ENCODE measurements at regions not wholly inside any gene's neighbourhood (a gene's known extent, or its start where the extent isn't known, plus 50 kb on each side); places are given as distances from the start of the nearest gene placed in this dataset.
A peak's percentile ranks its signal among the peaks of the same experiment; 100 is the strongest.

DNA sequence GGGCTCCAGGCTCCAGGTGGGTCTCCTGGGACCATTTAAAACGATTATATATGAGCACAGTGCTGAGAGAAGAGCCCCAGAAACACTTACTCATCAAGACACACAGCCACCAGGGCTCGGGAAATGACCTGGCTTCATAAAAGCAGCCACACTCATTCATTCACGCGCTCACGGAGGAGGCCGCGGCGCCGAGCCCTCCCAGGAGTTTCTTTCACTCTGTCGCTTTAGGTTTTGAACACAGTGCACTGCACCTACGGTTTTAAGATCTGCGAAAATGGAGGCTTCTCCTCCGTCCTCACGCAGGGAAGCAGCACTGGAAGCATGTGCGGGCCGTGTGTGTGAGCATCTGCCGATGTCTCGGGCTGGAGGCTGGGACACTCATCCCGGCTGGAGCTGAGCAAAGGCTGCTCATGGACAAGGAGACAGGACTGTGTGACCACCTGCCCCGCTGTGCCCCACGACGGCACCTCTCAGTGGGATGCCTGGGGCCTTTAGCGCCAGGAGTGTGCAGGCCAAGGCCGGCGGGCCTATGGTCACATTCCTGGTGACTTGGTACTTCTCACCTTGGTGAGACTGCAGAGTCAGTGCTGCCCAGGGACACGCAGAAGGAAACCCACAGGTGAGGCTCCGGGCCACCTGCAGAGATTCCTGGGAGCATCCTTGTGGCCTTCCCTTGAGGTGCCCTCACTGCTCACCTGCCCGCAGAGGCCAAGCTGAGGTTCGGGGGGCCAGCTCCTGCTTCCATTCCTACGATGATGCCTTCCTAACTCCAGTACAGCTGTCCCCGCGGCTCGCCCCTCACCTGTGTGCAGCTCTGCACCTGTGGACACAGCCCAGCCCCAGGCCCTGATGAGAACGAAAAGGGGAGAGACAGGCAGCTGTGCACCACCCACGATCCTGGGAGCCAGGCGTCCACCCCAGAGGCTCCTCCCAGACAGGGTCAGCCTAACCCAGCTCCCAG, 872.0 kb downstream of the BRD1 start:
- peak; percentile 48 for FAIRE-seq
- no peak for DNase-seq (ENCODE audit: low spot score)

GRCh38 chr22:48954781-48955311, 872.8 kb downstream of the BRD1 start:
- FAIRE-seq: no peak
- DNase-seq (ENCODE audit: low spot score): peak; percentile 60

- no peak for FAIRE-seq
- DNase-seq (ENCODE audit: low spot score): no peak
These were observed 873.8 kb downstream of the BRD1 start for GRCh38 chr22:48953830-48954229.

- FAIRE-seq (no peak), DNase-seq (ENCODE audit: low spot score) (no peak)
These were observed 874.5 kb downstream of the BRD1 start for GRCh38 chr22:48953103-48953720.

DNA sequence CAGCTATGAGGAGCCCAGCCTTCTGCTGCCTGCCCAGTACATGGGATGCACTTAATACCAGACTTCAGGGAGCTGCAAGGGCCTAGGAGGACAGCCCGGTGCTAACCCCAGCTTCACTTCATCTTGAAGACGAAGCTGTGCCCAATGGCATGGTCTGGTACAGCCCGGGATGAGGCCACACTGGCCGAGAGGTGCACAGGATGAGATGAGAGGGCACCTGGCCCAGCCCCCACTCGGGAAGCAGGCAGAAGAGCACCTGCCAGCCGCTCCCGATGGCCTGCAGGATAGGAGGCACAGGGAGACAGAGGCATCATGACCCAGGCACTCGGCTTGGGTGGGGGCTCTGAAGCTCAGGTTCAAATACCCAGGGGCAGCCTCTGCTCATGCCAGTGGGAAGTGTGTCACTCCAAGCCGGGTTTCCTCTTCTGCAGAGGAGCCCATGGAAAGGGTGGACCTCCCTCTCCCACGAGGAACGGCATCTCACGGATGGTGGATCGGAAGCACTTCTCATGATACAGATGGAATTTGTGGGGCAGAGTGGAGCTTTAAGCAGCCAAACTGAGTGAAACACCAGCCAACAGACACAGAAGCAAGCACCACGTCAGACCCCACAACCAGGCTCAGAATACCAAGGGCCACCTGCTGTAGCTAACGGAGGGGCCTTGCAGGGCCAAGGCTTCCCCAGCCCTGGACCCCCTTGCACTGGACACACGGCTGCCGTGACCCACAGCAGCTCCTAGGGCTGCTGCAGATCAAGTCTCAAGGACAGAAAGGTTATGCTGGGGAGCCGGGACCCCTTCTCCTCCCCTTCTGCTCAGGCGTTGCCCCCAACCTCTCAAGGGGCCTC, 875.2 kb downstream of the BRD1 start:
- DNase-seq (ENCODE audit: low spot score) (no peak), FAIRE-seq (no peak)

GRCh38 chr22:48951836-48952235, 875.8 kb downstream of the BRD1 start:
- FAIRE-seq: no peak
- DNase-seq (ENCODE audit: low spot score): no peak

DNA sequence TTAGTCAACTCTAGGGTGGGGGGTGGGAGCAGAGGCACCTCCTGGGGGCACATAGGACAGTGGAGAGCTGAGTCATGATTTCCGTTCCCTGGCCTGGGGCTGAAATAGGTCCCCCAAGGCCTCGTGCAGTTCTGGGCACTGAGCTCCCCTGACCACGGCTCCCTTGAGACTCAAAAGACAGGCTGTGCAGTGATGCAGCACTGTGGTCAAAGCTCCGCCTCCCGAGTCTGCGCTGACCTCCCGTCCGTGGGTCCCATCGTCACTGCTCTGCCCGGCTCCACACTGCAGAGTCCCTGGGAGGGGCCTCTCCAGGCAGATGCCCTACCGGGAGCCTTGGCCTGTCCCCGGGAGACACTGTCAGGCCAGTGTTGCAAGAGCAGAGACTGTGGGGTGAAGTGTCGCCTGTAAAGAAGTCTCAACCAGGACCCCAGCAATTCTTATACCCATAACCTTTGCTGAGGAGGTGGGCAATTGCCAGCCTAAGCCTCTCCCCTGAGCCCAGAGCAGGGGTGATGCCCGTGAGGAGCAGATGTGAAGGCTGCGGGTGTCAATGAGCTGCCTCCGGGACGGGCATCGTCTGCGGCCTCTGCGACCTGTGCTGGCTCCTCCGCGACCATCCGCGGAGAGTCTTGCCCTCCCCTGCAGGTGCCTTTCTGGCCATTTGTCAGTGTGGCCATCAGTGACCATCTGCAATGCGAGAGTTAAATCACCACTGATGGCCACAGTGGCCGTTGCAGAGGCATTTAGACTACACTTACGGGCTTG, 877.3 kb downstream of the BRD1 start:
- FAIRE-seq (no peak), DNase-seq (ENCODE audit: low spot score) (no peak)

GRCh38 chr22:48949375-48950149, 878.1 kb downstream of the BRD1 start:
- DNase-seq (ENCODE audit: low spot score): no peak
- FAIRE-seq: no peak

DNA sequence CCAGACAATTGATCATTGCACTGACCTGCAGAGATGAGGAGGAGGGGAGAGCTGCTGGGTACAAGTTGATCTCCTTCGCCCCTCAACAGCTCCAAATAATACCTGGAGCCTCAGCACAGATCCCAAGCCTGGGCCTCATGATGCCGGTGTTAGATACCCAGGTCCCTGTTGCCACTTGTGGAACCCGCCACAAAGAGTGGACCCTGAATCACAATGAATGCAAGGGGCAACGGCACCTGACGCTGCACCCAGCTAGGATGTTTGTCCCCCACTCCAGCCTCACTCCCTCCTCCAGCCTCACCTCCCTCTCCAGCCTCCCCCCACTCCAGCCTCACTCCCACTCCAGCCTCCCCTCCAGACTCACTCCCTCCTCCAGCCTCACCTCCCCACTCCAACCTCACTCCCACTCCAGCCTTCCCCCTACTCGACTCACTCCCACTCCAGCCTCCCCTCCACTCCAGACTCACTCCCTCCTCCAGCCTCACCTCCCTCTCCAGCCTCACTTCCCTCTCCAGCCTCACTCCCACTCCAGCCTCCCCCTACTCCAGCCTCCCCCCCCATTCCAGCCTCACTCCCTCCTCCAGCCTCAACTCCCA, 879.0 kb downstream of the BRD1 start:
- DNase-seq (ENCODE audit: low spot score) (no peak), FAIRE-seq (no peak)

- no peak for DNase-seq (ENCODE audit: low spot score)
- FAIRE-seq: no peak
These were observed 880.0 kb downstream of the BRD1 start for GRCh38 chr22:48947636-48948035.

DNA sequence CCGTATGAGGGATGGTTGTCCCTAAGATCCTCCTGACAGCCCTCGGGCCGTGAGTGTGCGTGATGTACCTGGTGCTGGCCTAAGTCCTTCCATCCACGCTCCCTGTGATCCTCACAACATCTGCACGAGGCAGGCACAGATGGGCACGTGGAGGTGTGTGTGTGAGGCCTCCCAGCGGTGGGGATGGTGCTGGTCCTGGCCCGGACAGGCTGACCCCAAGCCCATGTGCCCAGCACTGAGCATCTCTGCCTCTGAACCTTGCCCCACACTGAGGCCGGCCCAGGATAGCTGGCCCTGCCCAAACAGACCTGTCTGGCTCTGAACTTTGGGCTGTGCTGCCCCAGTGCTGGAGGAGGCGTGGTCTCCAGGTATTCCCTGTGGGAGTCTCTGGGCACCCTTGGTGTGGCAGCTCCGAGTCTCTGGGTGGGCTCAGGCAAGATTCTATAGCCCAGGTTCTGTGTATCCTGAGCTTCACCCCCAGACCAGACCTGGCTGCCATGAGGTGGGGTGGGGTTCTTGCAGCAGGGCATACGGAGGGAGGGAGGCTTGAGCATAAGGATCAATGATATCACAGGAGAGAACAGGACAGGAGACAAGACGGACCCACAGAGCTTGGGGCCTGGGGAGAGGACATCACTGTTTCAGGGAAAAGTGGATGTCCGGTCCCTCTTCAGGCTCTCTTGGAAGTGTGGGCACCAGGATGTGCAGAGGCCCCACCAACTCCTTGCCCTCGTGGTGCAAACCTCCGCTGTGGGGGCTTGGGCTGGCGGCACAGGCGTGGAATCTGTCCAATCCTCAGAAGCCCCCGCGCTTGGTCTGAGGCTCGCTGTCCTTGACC, 881.8 kb downstream of the BRD1 start:
- DNase-seq (ENCODE audit: low spot score) (no peak), FAIRE-seq (no peak)

- DNase-seq (ENCODE audit: low spot score): no peak
- no peak for FAIRE-seq
These were observed 882.7 kb downstream of the BRD1 start for GRCh38 chr22:48944751-48945620.

GRCh38 chr22:48944433-48944750, 883.3 kb downstream of the BRD1 start:
- no peak for DNase-seq (ENCODE audit: low spot score)
- FAIRE-seq: no peak

DNA sequence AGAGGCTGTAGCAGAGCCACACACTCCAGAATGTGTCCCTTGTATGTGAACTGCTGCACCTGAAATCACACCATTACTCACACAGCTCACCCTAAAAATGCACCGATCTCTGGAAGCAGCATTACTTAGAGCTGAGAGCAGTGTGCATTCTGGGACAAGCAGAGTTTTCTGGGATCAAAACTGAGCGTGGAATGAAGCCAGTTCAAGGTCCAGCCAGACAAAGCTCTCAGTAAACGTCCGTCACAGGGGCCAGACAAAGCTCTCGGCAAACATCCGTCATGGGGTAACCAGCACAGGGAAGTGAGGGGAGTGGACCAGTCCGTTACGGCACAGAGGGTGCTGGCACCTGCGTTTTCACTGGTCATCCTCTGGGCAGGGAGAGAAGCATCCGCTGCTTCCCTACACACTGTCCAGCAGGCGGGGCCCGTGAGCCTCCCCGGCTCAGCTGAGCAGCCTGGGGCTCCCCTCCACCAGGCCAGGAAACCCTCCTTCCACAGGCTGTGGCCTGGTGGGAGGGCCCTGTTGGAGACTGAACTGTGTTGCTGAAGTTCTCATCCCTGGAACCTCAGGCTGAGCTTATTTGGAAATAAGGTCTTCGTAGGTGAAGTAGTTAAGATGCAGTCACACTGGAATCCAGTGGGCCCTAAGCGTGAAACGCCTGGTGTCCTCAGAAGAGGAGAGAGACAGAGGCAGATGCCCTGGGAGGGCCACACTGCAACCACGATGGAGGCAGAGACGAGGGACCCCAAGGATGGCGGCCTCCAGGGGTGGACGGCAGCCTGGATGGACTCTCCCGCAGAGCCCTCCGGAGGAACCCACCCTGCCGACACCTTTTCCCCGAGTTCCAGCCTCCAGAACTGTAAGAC, 883.9 kb downstream of the BRD1 start:
- DNase-seq (ENCODE audit: low spot score) (no peak), FAIRE-seq (no peak)

- DNase-seq (ENCODE audit: low spot score): no peak
- no peak for FAIRE-seq
These were observed 884.7 kb downstream of the BRD1 start for GRCh38 chr22:48942698-48943566.
